Activated T-cell treated with anti-CD3 and anti-CD28 coated beads, Interleukin-2, amount 50 U/mL, for 24 hours (primary cell): ENCODE measurements at regions not wholly inside any gene's neighbourhood (a gene's known extent, or its start where the extent isn't known, plus 50 kb on each side); places are given as distances from the start of the nearest gene placed in this dataset.

Experiments
- DNase-seq: peaks from one replicate; pipeline ENCODE4 v3.0.0-alpha.2; 2020
- H3K27ac Mint-ChIP-seq: 2 replicates; pipeline ENCODE4 v1.8.0; 2020; ENCODE audit warnings: mild to moderate bottlenecking, mixed read lengths
- H3K27me3 Mint-ChIP-seq: 2 replicates; pipeline ENCODE4 v1.8.0; 2020; ENCODE audit warnings: mixed read lengths
- H3K36me3 Mint-ChIP-seq: 2 replicates; pipeline ENCODE4 v1.8.0; 2020; ENCODE audit warnings: low read depth, mixed read lengths
- H3K4me1 Mint-ChIP-seq: 2 replicates; pipeline ENCODE4 v1.8.0; 2020; ENCODE audit warnings: low read depth, mixed read lengths
- H3K4me3 Mint-ChIP-seq: 2 replicates; pipeline ENCODE4 v1.8.0; 2020; ENCODE audit warnings: mild to moderate bottlenecking, moderate library complexity, mixed read lengths
- H3K9me3 Mint-ChIP-seq: 2 replicates; pipeline ENCODE4 v1.8.0; 2020; ENCODE audit warnings: mixed read lengths

GRCh38 chr2:238973038-238973739 is 125.3 kb downstream of the TWIST2 start:
- Mint-ChIP-seq H3K4me1 (no peaks in the 10 kb centered on the region), H3K36me3 (no peaks in the 10 kb centered on the region), H3K4me3 (no peak overlapping the region), H3K9me3 (peaks cover 15% of the 10 kb centered on the region), H3K27me3 (peaks cover 44% of the 10 kb centered on the region), H3K27ac (no peak overlapping the region)
- no peak for DNase-seq

GRCh38 chr2:238974081-238974480 is 126.2 kb downstream of the TWIST2 start:
- Mint-ChIP-seq H3K9me3 (peaks cover 15% of the 10 kb centered on the region), H3K27me3 (peaks cover 44% of the 10 kb centered on the region), H3K27ac (no peak overlapping the region), H3K4me1 (no peaks in the 10 kb centered on the region), H3K36me3 (no peaks in the 10 kb centered on the region), H3K4me3 (no peak overlapping the region)
- no peak for DNase-seq

GRCh38 chr2:238974501-238975166 is 126.7 kb downstream of the TWIST2 start:
- H3K27me3 Mint-ChIP-seq = peaks cover 41% of the 10 kb centered on the region
- peaks cover 15% of the 10 kb centered on the region for H3K9me3 Mint-ChIP-seq
- H3K4me1 Mint-ChIP-seq = no peaks in the 10 kb centered on the region
- no peak overlapping the region for H3K27ac Mint-ChIP-seq
- no peaks in the 10 kb centered on the region for H3K36me3 Mint-ChIP-seq
- H3K4me3 Mint-ChIP-seq = no peak overlapping the region
- no peak for DNase-seq

- H3K36me3 Mint-ChIP-seq = no peaks in the 10 kb centered on the region
- H3K27ac Mint-ChIP-seq = no peak overlapping the region
- DNase-seq = no peak
- no peaks in the 10 kb centered on the region for H3K4me1 Mint-ChIP-seq
- H3K4me3 Mint-ChIP-seq = no peak overlapping the region
- H3K9me3 Mint-ChIP-seq = peaks cover 15% of the 10 kb centered on the region
- H3K27me3 Mint-ChIP-seq = peaks cover 40% of the 10 kb centered on the region
Measured at GRCh38 chr2:238975408-238975807, 127.5 kb downstream of the TWIST2 start.

- Mint-ChIP-seq H3K36me3 (no peaks in the 10 kb centered on the region), H3K27me3 (peaks cover 25% of the 10 kb centered on the region), H3K27ac (no peak overlapping the region), H3K9me3 (peaks cover 15% of the 10 kb centered on the region), H3K4me1 (no peaks in the 10 kb centered on the region), H3K4me3 (no peak overlapping the region)
- no peak for DNase-seq
Measured at GRCh38 chr2:238978497-238978896, 130.6 kb downstream of the TWIST2 start.

GRCh38 chr2:238979636-238980035 is 131.8 kb downstream of the TWIST2 start:
- Mint-ChIP-seq H3K4me1 (no peaks in the 10 kb centered on the region), H3K27ac (no peak overlapping the region), H3K36me3 (no peaks in the 10 kb centered on the region), H3K4me3 (no peak overlapping the region), H3K9me3 (peaks cover 13% of the 10 kb centered on the region), H3K27me3 (peaks cover 28% of the 10 kb centered on the region)
- DNase-seq = no peak

- H3K27me3 Mint-ChIP-seq = peaks cover 12% of the 10 kb centered on the region
- DNase-seq = no peak
- H3K4me1 Mint-ChIP-seq = no peaks in the 10 kb centered on the region
- H3K4me3 Mint-ChIP-seq = no peak overlapping the region
- H3K9me3 Mint-ChIP-seq = no peaks in the 10 kb centered on the region
- H3K36me3 Mint-ChIP-seq = no peaks in the 10 kb centered on the region
- H3K27ac Mint-ChIP-seq = no peak overlapping the region
Measured at GRCh38 chr2:238985041-238985729, 137.3 kb downstream of the TWIST2 start.

- DNase-seq = no peak
- no peaks in the 10 kb centered on the region for H3K4me1 Mint-ChIP-seq
- H3K4me3 Mint-ChIP-seq = no peak overlapping the region
- H3K27ac Mint-ChIP-seq = no peak overlapping the region
- peaks cover 12% of the 10 kb centered on the region for H3K27me3 Mint-ChIP-seq
- H3K9me3 Mint-ChIP-seq = no peaks in the 10 kb centered on the region
- H3K36me3 Mint-ChIP-seq = no peaks in the 10 kb centered on the region
Measured at GRCh38 chr2:238985931-238986446, 138.1 kb downstream of the TWIST2 start.

GRCh38 chr2:238986491-238987351 is 138.8 kb downstream of the TWIST2 start:
- peaks cover 18% of the 10 kb centered on the region for H3K27me3 Mint-ChIP-seq
- no peak overlapping the region for H3K4me3 Mint-ChIP-seq
- DNase-seq = no peak
- H3K9me3 Mint-ChIP-seq = no peaks in the 10 kb centered on the region
- H3K27ac Mint-ChIP-seq = no peak overlapping the region
- H3K36me3 Mint-ChIP-seq = no peaks in the 10 kb centered on the region
- no peaks in the 10 kb centered on the region for H3K4me1 Mint-ChIP-seq

- H3K27me3 Mint-ChIP-seq = peaks cover 18% of the 10 kb centered on the region
- H3K4me3 Mint-ChIP-seq = no peak overlapping the region
- DNase-seq = no peak
- no peaks in the 10 kb centered on the region for H3K9me3 Mint-ChIP-seq
- no peaks in the 10 kb centered on the region for H3K36me3 Mint-ChIP-seq
- no peak overlapping the region for H3K27ac Mint-ChIP-seq
- no peaks in the 10 kb centered on the region for H3K4me1 Mint-ChIP-seq
Measured at GRCh38 chr2:238987352-238987981, 139.6 kb downstream of the TWIST2 start.

GRCh38 chr2:238988105-238988504 is 140.2 kb downstream of the TWIST2 start:
- Mint-ChIP-seq H3K4me1 (no peaks in the 10 kb centered on the region), H3K36me3 (no peaks in the 10 kb centered on the region), H3K4me3 (no peak overlapping the region), H3K27ac (no peak overlapping the region), H3K27me3 (peaks cover 15% of the 10 kb centered on the region), H3K9me3 (no peaks in the 10 kb centered on the region)
- no peak for DNase-seq

GRCh38 chr2:238988752-238989151 is 140.9 kb downstream of the TWIST2 start:
- no peak overlapping the region for H3K27ac Mint-ChIP-seq
- DNase-seq = no peak
- H3K36me3 Mint-ChIP-seq = no peaks in the 10 kb centered on the region
- H3K4me3 Mint-ChIP-seq = no peak overlapping the region
- no peaks in the 10 kb centered on the region for H3K4me1 Mint-ChIP-seq
- no peaks in the 10 kb centered on the region for H3K9me3 Mint-ChIP-seq
- H3K27me3 Mint-ChIP-seq = peaks cover 13% of the 10 kb centered on the region

- Mint-ChIP-seq H3K4me3 (no peak overlapping the region), H3K27me3 (peaks cover 14% of the 10 kb centered on the region), H3K27ac (no peak overlapping the region), H3K36me3 (no peaks in the 10 kb centered on the region), H3K9me3 (peaks cover 2% of the 10 kb centered on the region), H3K4me1 (no peaks in the 10 kb centered on the region)
- no peak for DNase-seq
Measured at GRCh38 chr2:238989484-238989883, 141.6 kb downstream of the TWIST2 start.

- no peaks in the 10 kb centered on the region for H3K4me1 Mint-ChIP-seq
- no peaks in the 10 kb centered on the region for H3K36me3 Mint-ChIP-seq
- H3K4me3 Mint-ChIP-seq = no peak overlapping the region
- no peak overlapping the region for H3K27ac Mint-ChIP-seq
- DNase-seq = no peak
- H3K27me3 Mint-ChIP-seq = peaks cover 31% of the 10 kb centered on the region
- peaks cover 2% of the 10 kb centered on the region for H3K9me3 Mint-ChIP-seq
Measured at GRCh38 chr2:238994432-238994831, 146.5 kb downstream of the TWIST2 start.
